Endodermal cell (in vitro differentiated cells): ENCODE measurements at regions not wholly inside any gene's neighbourhood (a gene's known extent, or its start where the extent isn't known, plus 50 kb on each side); places are given as distances from the start of the nearest gene placed in this dataset.

Source experiments
- DNase-seq: peaks from one replicate; pipeline ENCODE4 v3.0.0-alpha.2; 2017
- H3K27ac ChIP-seq: 2 replicates; pipeline ENCODE4 v1.5.1; 2013; ENCODE audit warnings: mild to moderate bottlenecking, low read depth, low read length, moderate library complexity
- H3K27me3 ChIP-seq: 2 replicates; pipeline ENCODE4 v1.6.1; 2013; ENCODE audit warnings: mild to moderate bottlenecking, low read length, moderate library complexity; ENCODE audit not compliant: insufficient read depth, control insufficient read depth, poor library complexity, severe bottlenecking
- H3K36me3 ChIP-seq: 2 replicates; pipeline ENCODE4 v1.7.0; 2013; ENCODE audit warnings: mild to moderate bottlenecking, low read length, moderate library complexity; ENCODE audit not compliant: control insufficient read depth, insufficient read depth
- H3K4me1 ChIP-seq: one replicate; pipeline ENCODE4 v1.7.0; 2013; ENCODE audit warnings: low read length; ENCODE audit not compliant: control insufficient read depth, insufficient read depth
- H3K4me3 ChIP-seq: 2 replicates; pipeline ENCODE4 v1.5.1; 2013; ENCODE audit warnings: mild to moderate bottlenecking, low read length, moderate library complexity
- H3K9ac ChIP-seq: 2 replicates; pipeline ENCODE4 v1.6.1; 2013; ENCODE audit warnings: mild to moderate bottlenecking, low read length, moderate library complexity; ENCODE audit not compliant: poor library complexity, severe bottlenecking; ENCODE audit errors: extremely low read depth
- H3K9me3 ChIP-seq: 2 replicates; pipeline ENCODE4 v1.6.1; 2013; ENCODE audit warnings: mild to moderate bottlenecking, low read length, moderate library complexity; ENCODE audit not compliant: control insufficient read depth
- H3K27ac Mint-ChIP-seq: 2 replicates; pipeline ENCODE4 v1.8.0; 2020; ENCODE audit warnings: mixed read lengths
- H3K27me3 Mint-ChIP-seq: 2 replicates; pipeline ENCODE4 v1.8.0; 2021; ENCODE audit warnings: mild to moderate bottlenecking, mixed read lengths; ENCODE audit not compliant: insufficient read depth
- H3K36me3 Mint-ChIP-seq: 2 replicates; pipeline ENCODE4 v1.8.0; 2020; ENCODE audit warnings: low read depth, mixed read lengths
- H3K4me1 Mint-ChIP-seq: 2 replicates; pipeline ENCODE4 v1.8.0; 2020; ENCODE audit warnings: mixed read lengths
- H3K4me3 Mint-ChIP-seq: 2 replicates; pipeline ENCODE4 v1.8.0; 2020; ENCODE audit warnings: mild to moderate bottlenecking, moderate library complexity, mixed read lengths
- H3K9me3 Mint-ChIP-seq: 2 replicates; pipeline ENCODE4 v1.8.0; 2020; ENCODE audit warnings: mild to moderate bottlenecking, mixed read lengths
- WGBS, 2 experiments: methylation state at CpG; one replicate each; pipeline versions ENCODE4 v1.1.5 to v1.1.7; 2013; ENCODE audit warnings: missing lambda C conversion rate in 2 of 2, mixed read lengths in 1 of 2; ENCODE audit not compliant: insufficient coverage in 1 of 2, insufficient read length in 1 of 2; 5-methylcytosine and 5-hydroxymethylcytosine counted together
- TF ChIP-seq, protein P1 (sequence below): fragments of 200-600 bp; sonication (generic); conservative IDR thresholded peaks from 2 replicates; pipeline ENCODE4 v1.5.0; 2021; ENCODE audit warnings: antibody characterized with exemption, mild to moderate bottlenecking

DNA sequence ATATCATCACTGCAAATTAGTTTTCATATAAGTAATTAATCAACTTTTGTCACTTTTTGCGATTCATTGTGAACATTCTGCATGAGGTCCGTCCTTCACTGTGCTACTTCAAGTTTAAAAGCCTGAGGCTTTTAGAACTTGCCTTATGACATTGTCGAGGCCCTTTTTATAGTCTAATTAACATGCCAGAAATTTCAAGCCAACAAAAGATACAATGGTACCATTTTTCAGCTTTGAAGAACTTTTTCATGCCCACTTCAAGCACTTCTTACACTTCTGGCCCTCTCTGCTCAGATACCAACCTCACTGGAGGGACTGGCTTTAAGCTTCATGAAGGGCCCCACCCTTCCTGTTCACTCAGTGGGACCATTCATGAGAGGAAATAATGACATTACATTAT is 323.1 kb downstream of the TPBG start:
- 92 to 95% methylated on average over 3 of the region's 3 CpGs for whole genome bisulfite sequencing, 2 experiments
- Mint-ChIP-seq H3K9me3 (peaks cover 20% of the 10 kb centered on the region), H3K36me3 (no peaks in the 10 kb centered on the region), H3K4me1 (no peaks in the 10 kb centered on the region), H3K4me3 (no peak overlapping the region), H3K27ac (no peak overlapping the region), H3K27me3 (no peaks in the 10 kb centered on the region)
- Histone ChIP-seq H3K36me3 (no peaks in the 10 kb centered on the region), H3K4me1 (no peaks in the 10 kb centered on the region), H3K9ac (no peak overlapping the region), H3K27ac (no peak overlapping the region), H3K9me3 (peaks cover 42% of the 10 kb centered on the region), H3K27me3 (no peaks in the 10 kb centered on the region), H3K4me3 (no peak overlapping the region)
- TF ChIP-seq, protein P1, sequence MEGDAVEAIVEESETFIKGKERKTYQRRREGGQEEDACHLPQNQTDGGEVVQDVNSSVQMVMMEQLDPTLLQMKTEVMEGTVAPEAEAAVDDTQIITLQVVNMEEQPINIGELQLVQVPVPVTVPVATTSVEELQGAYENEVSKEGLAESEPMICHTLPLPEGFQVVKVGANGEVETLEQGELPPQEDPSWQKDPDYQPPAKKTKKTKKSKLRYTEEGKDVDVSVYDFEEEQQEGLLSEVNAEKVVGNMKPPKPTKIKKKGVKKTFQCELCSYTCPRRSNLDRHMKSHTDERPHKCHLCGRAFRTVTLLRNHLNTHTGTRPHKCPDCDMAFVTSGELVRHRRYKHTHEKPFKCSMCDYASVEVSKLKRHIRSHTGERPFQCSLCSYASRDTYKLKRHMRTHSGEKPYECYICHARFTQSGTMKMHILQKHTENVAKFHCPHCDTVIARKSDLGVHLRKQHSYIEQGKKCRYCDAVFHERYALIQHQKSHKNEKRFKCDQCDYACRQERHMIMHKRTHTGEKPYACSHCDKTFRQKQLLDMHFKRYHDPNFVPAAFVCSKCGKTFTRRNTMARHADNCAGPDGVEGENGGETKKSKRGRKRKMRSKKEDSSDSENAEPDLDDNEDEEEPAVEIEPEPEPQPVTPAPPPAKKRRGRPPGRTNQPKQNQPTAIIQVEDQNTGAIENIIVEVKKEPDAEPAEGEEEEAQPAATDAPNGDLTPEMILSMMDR, result no peak
- DNase-seq, result no peak

DNA sequence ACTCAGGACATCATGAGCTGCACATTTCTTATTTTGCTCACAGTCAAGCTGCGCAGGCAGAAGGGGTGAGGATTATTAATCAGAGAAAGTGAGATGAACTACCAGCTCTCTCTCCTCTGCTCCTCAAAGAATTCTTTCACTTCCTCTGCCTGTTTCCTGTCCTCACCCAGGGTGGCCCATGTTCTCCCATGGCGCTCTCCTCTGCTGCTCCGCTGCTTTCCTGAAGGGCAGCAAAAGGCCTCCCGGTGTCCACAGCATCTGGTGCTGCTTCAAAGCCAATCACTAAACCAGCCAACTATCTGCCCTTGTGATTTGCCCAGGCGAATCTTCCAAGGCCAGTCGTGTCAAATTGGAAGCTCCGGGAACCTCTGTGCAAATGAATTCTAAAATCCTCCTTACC is 324.2 kb downstream of the TPBG start:
- H3K27me3 Mint-ChIP-seq, result no peaks in the 10 kb centered on the region
- 83 to 84% methylated on average over 6 to 7 of the region's 7 CpGs for WGBS, 2 experiments
- no peaks in the 10 kb centered on the region for H3K4me1 Mint-ChIP-seq

DNA sequence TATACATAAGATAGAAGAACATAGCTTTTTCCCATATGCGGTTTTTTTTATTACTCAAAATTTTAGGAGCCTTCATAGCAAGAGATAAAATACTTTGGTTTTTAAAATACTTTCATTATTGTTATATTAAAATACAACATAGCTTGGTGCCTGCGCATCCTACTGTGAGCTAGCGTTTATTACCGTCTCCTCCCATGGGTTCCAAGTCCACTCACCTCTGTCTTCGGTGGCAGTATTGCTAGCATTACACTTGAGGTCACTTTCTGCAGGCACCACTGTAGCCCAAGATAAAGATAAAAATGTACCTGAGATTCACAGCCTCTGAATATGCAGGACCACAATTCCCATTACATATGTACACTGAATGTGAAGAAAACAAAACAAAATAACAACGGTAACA is 326.7 kb downstream of the TPBG start:
- no peaks in the 10 kb centered on the region for H3K4me1 Mint-ChIP-seq
- Histone ChIP-seq H3K9ac (no peak overlapping the region), H3K4me1 (no peaks in the 10 kb centered on the region), H3K27ac (no peak overlapping the region), H3K9me3 (peaks cover 18% of the 10 kb centered on the region), H3K36me3 (no peaks in the 10 kb centered on the region), H3K27me3 (no peaks in the 10 kb centered on the region), H3K4me3 (no peak overlapping the region)
- H3K36me3 Mint-ChIP-seq, result no peaks in the 10 kb centered on the region
- no peak overlapping the region for H3K4me3 Mint-ChIP-seq
- H3K27ac Mint-ChIP-seq, result no peak overlapping the region
- TF ChIP-seq, protein P1, result no peak
- DNase-seq, result no peak
- 98 to 100% methylated on average over 4 of the region's 6 CpGs for WGBS, 2 experiments
- H3K9me3 Mint-ChIP-seq, result peaks cover 5% of the 10 kb centered on the region
- H3K27me3 Mint-ChIP-seq, result no peaks in the 10 kb centered on the region

More for the DNA sequence above, 324.2 kb downstream of the TPBG start:
- Mint-ChIP-seq H3K9me3 (peaks cover 20% of the 10 kb centered on the region), H3K36me3 (no peaks in the 10 kb centered on the region), H3K4me3 (no peak overlapping the region), H3K27ac (no peak overlapping the region)
- Histone ChIP-seq H3K4me3 (no peak overlapping the region), H3K9ac (no peak overlapping the region), H3K27me3 (no peaks in the 10 kb centered on the region), H3K4me1 (no peaks in the 10 kb centered on the region), H3K36me3 (no peaks in the 10 kb centered on the region), H3K27ac (no peak overlapping the region), H3K9me3 (peaks cover 42% of the 10 kb centered on the region)
- TF ChIP-seq, protein P1, result no peak
- peak; percentile 52 for DNase-seq
